H1 (cell line): ENCODE measurements at regions not wholly inside any gene's neighbourhood (a gene's known extent, or its start where the extent isn't known, plus 50 kb on each side); places are given as distances from the start of the nearest gene placed in this dataset.

ENCODE experiments used
- BRCA1 ChIP-seq: IDR thresholded peaks from 2 replicates; pipeline ENCODE4 v1.6.1; 2012; ENCODE audit warnings: low read depth, low read length, improper control_type of control experiment
- CREB1 ChIP-seq: IDR thresholded peaks from 2 replicates; pipeline ENCODE4 v1.6.1; 2012; ENCODE audit warnings: inconsistent platforms
- GABPA ChIP-seq: IDR thresholded peaks from 2 replicates; pipeline ENCODE4 v1.6.1; 2011; ENCODE audit warnings: mild to moderate bottlenecking, low read length, moderate library complexity, borderline replicate concordance; ENCODE audit not compliant: insufficient read depth
- POLR2AphosphoS5 ChIP-seq: IDR thresholded peaks from 2 replicates; pipeline ENCODE4 v1.6.1; 2011; ENCODE audit warnings: low read depth, low read length
- POU5F1 ChIP-seq: IDR thresholded peaks from 2 replicates; pipeline ENCODE4 v1.6.1; 2011; ENCODE audit warnings: low read depth, mild to moderate bottlenecking, low read length, moderate library complexity
- RNF2 ChIP-seq: fragments of 200-900, 300-1000 bp; sonication (generic); IDR thresholded peaks from 2 replicates; pipeline ENCODE4 v1.7.1; 2016; ENCODE audit warnings: borderline replicate concordance, low read depth, mild to moderate bottlenecking, antibody characterized with exemption, low read length; ENCODE audit not compliant: poor library complexity, severe bottlenecking; ENCODE audit errors: missing control alignments

GRCh38 chr2:129069875-129070594 is 751.4 kb upstream of the HS6ST1 start (continued):
- no peak for TF ChIP-seq GABPA
- TF ChIP-seq CREB1: no peak
- no peak for TF ChIP-seq POU5F1
- no peak for TF ChIP-seq BRCA1
- TF ChIP-seq POLR2AphosphoS5: no peak
- no peak for TF ChIP-seq RNF2
- TF ChIP-seq, all 59 proteins: peak for 0
